ENCODE measurements at regions not wholly inside any gene's neighbourhood (a gene's known extent, or its start where the extent isn't known, plus 50 kb on each side); places are given as distances from the start of the nearest gene placed in this dataset.

DNA sequence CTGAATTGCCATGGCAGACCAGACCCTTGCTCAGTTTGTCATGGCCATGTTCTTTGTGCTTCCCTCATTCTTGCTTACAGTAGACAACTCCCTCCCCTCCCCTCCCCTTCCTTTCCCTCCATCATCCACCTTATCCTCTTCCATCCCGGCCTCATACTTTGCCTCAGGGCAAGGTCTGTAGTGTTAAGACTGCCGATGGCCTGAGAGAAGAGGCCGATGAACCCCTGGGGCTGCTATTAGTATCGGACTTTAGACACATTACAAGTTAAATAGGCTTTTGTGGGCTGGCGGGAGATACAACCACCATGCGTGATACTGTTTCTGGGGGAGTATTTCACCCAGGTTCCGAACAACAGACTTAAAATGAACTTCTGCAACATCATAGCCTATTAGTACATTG is 364.5 kb upstream of the ZFHX3 start:
- POLR2A ChIA-PET (ENCODE audit: partially characterized antibody) = no interaction called here
- CTCF ChIA-PET (ENCODE audit: partially characterized antibody) = no interaction called here
- no peak overlapping the region for H3K4me3 ChIP-seq (ENCODE audit: extremely low read depth in 1 of 4, insufficient read depth in 2 of 4, low read depth in 3 of 4, low read length in 4 of 4)
- H3K27ac ChIP-seq (ENCODE audit: low read depth, low read length) = no peak overlapping the region
- no peak overlapping the region for H2BK120ac ChIP-seq (replicated peaks; ENCODE audit: low read depth, low read length)
- H3K4me2 ChIP-seq (ENCODE audit: insufficient read depth in 1 of 2, low read depth in 2 of 2, low read length in 2 of 2) = no peak overlapping the region
- H4K8ac ChIP-seq (ENCODE audit: extremely low read depth, insufficient read depth, low read length) = no peak overlapping the region; the same call in 1 of the 2 replicates
- no peak overlapping the region for H3K9ac ChIP-seq (replicated peaks in 1 of 4; ENCODE audit: extremely low read depth in 1 of 4, low read depth in 3 of 4, low read length in 3 of 4)
- no peak overlapping the region for H2BK15ac ChIP-seq (ENCODE audit: low read length)
- no peaks in the 10 kb centered on the region for H3K79me1 ChIP-seq (ENCODE audit: low read depth, low read length)
- H4K5ac ChIP-seq (ENCODE audit: insufficient read length, low read depth, low read length) = no peak overlapping the region
- no peak for FAIRE-seq
- H3K14ac ChIP-seq (ENCODE audit: insufficient read length) = no peak overlapping the region
- no peak overlapping the region for H2BK12ac ChIP-seq (ENCODE audit: low read depth, low read length)
- no peak overlapping the region for H2BK5ac ChIP-seq (ENCODE audit: low read depth, low read length)
- H4K91ac ChIP-seq (replicated peaks; ENCODE audit: insufficient read length, low read length) = no peak overlapping the region
- no peaks in the 10 kb centered on the region for H3K9me3 ChIP-seq (ENCODE audit: insufficient read depth in 2 of 2, low read depth in 1 of 2, low read length in 1 of 2)
- no peak overlapping the region for H2AK5ac ChIP-seq (ENCODE audit: low read depth, low read length)
- no peaks in the 10 kb centered on the region for H3K27me3 ChIP-seq (replicated peaks in 1 of 4; ENCODE audit: control insufficient read depth in 3 of 4, extremely low read depth in 1 of 4, insufficient read depth in 3 of 4, low read length in 3 of 4)
- no peaks in the 10 kb centered on the region for H3K4me1 ChIP-seq (replicated peaks in 1 of 4; ENCODE audit: control insufficient read depth in 3 of 4, insufficient read depth in 4 of 4, low read length in 3 of 4)
- no peak overlapping the region for H2BK20ac ChIP-seq (ENCODE audit: low read length)
- no peak overlapping the region for H3K56ac ChIP-seq (replicated peaks; ENCODE audit: insufficient read length, low read depth, low read length)
- no peaks in the 10 kb centered on the region for H4K20me1 ChIP-seq (replicated peaks in 1 of 2; ENCODE audit: control insufficient read depth in 1 of 2, insufficient read depth in 2 of 2, low read length in 2 of 2)
- H2AFZ ChIP-seq (ENCODE audit: low read length) = no peak overlapping the region
- no peak overlapping the region for H3K18ac ChIP-seq (ENCODE audit: extremely low read depth, low read length)
- H3K36me3 ChIP-seq (ENCODE audit: control insufficient read depth in 2 of 4, insufficient read depth in 4 of 4, low read length in 3 of 4) = no peaks in the 10 kb centered on the region
- H3K23ac ChIP-seq (ENCODE audit: insufficient read length) = no peak overlapping the region
- DNase-seq (ENCODE audit: low read depth in 1 of 2, low spot score in 2 of 2) = no peak
- H3K23me2 ChIP-seq (ENCODE audit: low read depth, low read length) = no peaks in the 10 kb centered on the region
- H3K79me2 ChIP-seq (ENCODE audit: control insufficient read depth in 1 of 2, insufficient read depth in 2 of 2, low read length in 2 of 2) = no peaks in the 10 kb centered on the region
- H3K4ac ChIP-seq (replicated peaks; ENCODE audit: insufficient read length, low read depth, low read length) = no peak overlapping the region
- WGBS, 2 experiments (ENCODE audit: extremely low coverage in 1 of 2, insufficient coverage in 1 of 2, insufficient read length in 1 of 2, insufficient replicate concordance in 2 of 2, low coverage in 1 of 2, low lambda C conversion rate in 2 of 2, missing lambda C conversion rate in 1 of 2) = 87% methylated on average over 7 of the region's 7 CpGs; no CpG with 5 or more reads in 1 of the 2 experiments
- no peak for TF ChIP-seq CHD1 (IDR thresholded peaks at IDR 0.05; ENCODE audit: low read depth, low read length)
- TF ChIP-seq POLR2AphosphoS5 (IDR thresholded peaks at IDR 0.05; ENCODE audit: low read depth, low read length) = no peak
- no peak for TF ChIP-seq RFX5 (IDR thresholded peaks at IDR 0.05; ENCODE audit: borderline replicate concordance, low read depth, low read length)
- TF ChIP-seq, protein P1, sequence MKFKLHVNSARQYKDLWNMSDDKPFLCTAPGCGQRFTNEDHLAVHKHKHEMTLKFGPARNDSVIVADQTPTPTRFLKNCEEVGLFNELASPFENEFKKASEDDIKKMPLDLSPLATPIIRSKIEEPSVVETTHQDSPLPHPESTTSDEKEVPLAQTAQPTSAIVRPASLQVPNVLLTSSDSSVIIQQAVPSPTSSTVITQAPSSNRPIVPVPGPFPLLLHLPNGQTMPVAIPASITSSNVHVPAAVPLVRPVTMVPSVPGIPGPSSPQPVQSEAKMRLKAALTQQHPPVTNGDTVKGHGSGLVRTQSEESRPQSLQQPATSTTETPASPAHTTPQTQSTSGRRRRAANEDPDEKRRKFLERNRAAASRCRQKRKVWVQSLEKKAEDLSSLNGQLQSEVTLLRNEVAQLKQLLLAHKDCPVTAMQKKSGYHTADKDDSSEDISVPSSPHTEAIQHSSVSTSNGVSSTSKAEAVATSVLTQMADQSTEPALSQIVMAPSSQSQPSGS (IDR thresholded peaks at IDR 0.05; ENCODE audit: low read length) = no peak
- TF ChIP-seq RBBP5 (IDR thresholded peaks at IDR 0.05; ENCODE audit: borderline replicate concordance, low read depth, low read length) = no peak
- TF ChIP-seq SIN3A (conservative IDR thresholded peaks at IDR 0.05 in 1 of 2, IDR thresholded peaks at IDR 0.05 in 1 of 2; ENCODE audit: low read depth in 1 of 2, low read length in 2 of 2) = no peak
- TF ChIP-seq, protein P2, sequence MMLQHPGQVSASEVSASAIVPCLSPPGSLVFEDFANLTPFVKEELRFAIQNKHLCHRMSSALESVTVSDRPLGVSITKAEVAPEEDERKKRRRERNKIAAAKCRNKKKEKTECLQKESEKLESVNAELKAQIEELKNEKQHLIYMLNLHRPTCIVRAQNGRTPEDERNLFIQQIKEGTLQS (IDR thresholded peaks at IDR 0.05; ENCODE audit: insufficient read depth, low read depth, low read length) = no peak
- TF ChIP-seq NANOG (IDR thresholded peaks at IDR 0.05; ENCODE audit: insufficient read depth, low read depth, low read length, poor library complexity, severe bottlenecking) = no peak
- TF ChIP-seq RAD21 (IDR thresholded peaks at IDR 0.05 in 1 of 2, conservative IDR thresholded peaks at IDR 0.05 in 1 of 2; ENCODE audit: low read depth in 2 of 2, low read length in 2 of 2) = no peak

Data from H1 (cell line).